ENCODE measurements at regions not wholly inside any gene's neighbourhood (a gene's known extent, or its start where the extent isn't known, plus 50 kb on each side); places are given as distances from the start of the nearest gene placed in this dataset.

DNA sequence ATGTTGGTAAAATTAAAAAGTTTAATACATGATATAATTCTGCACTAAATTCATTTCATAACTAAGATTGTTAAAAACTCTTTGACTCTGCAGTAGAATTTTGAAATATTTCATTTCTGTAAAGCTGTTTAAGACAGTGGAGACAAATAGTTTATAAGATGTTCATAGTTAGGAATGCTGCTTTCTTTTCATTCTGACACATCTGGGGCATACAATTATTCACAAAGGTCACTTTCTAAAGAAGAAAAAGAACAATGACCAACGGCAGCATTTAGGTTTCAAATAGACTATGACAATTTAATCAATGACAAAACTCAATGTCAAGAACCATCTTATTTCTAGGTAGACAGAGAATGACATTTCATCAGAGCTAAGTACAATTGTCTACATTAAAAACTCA, 1422.1 kb downstream of the PCDH9 start:
- TF ChIP-seq, protein P1, sequence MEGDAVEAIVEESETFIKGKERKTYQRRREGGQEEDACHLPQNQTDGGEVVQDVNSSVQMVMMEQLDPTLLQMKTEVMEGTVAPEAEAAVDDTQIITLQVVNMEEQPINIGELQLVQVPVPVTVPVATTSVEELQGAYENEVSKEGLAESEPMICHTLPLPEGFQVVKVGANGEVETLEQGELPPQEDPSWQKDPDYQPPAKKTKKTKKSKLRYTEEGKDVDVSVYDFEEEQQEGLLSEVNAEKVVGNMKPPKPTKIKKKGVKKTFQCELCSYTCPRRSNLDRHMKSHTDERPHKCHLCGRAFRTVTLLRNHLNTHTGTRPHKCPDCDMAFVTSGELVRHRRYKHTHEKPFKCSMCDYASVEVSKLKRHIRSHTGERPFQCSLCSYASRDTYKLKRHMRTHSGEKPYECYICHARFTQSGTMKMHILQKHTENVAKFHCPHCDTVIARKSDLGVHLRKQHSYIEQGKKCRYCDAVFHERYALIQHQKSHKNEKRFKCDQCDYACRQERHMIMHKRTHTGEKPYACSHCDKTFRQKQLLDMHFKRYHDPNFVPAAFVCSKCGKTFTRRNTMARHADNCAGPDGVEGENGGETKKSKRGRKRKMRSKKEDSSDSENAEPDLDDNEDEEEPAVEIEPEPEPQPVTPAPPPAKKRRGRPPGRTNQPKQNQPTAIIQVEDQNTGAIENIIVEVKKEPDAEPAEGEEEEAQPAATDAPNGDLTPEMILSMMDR (IDR thresholded peaks at IDR 0.05): no peak
- no peak for TF ChIP-seq POLR2A (IDR thresholded peaks at IDR 0.05)
